ENCODE measurements at regions not wholly inside any gene's neighbourhood (a gene's known extent, or its start where the extent isn't known, plus 50 kb on each side); places are given as distances from the start of the nearest gene placed in this dataset.

DNA sequence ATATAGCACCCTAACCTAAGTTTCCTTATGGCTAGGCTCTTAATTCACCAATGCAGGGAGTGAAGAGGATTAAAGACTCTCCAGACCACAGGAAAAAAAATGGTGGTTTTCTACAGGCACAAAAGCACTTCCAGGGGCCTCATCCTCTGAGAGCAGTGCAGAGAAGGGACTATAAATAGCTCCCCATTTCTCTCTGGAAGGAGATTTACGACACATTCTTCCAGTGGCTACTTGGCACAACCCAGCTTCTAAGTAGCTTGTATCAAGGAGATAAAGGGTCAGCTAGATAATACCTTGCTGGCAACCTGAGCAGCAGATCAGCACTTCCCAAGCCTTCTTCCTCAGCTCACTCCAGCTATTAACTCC, 73.5 kb downstream of the CRPPA start:
- H3K4me1 Mint-ChIP-seq (ENCODE audit: low read depth) = no peaks in the 10 kb centered on the region
- H3K4me3 Mint-ChIP-seq = no peak overlapping the region
- H3K27me3 Mint-ChIP-seq (ENCODE audit: insufficient read depth) = no peaks in the 10 kb centered on the region
- intact Hi-C loops (cut with micrococcal nuclease) = no loop called here
- H3K36me3 Mint-ChIP-seq (ENCODE audit: low read depth) = no peaks in the 10 kb centered on the region
- DNase-seq (ENCODE audit: low spot score) = no peak
- no peak overlapping the region for H3K27ac Mint-ChIP-seq
- peaks cover 15% of the 10 kb centered on the region for H3K9me3 Mint-ChIP-seq

DNA sequence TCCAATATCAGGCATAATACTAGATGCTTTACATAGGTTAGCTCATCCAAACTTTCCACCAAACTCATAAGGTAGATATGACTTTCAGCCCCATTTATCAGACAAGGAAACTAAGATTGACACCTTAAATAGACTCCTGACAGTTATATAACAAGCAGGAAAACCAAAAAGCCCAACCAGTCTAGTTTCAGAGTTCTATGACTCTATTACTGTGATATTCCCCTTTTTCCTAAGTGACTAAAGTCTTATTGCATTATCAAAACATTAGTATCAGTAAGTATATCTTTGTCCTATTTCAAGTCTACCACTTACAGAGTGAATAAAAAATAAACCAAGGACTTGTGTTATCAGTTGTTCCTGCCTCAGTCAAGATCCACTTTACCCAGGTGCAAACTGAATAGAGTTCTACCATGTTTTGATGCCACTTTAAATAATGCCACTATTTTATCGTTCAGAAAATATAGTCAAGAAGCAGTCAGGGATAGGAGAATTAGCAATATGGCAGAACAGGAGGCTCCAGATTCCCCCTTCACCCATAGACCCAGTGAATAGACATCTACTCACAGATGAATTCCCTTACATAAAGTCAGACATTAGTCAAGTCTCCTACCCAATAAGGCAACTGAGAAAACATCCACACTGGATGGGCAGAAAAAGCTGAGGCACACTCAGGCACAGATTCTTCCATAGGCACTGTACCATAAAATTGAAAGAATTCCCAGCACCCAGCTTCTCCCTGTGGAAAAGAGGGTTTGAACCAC, 74.1 kb downstream of the CRPPA start:
- H3K4me1 Mint-ChIP-seq (ENCODE audit: low read depth) = no peaks in the 10 kb centered on the region
- H3K9me3 Mint-ChIP-seq = peaks cover 15% of the 10 kb centered on the region
- DNase-seq (ENCODE audit: low spot score) = no peak
- no peak overlapping the region for H3K4me3 Mint-ChIP-seq
- H3K27me3 Mint-ChIP-seq (ENCODE audit: insufficient read depth) = no peaks in the 10 kb centered on the region
- H3K27ac Mint-ChIP-seq = no peak overlapping the region
- intact Hi-C loops (cut with micrococcal nuclease) = no loop called here
- H3K36me3 Mint-ChIP-seq (ENCODE audit: low read depth) = no peaks in the 10 kb centered on the region

DNA sequence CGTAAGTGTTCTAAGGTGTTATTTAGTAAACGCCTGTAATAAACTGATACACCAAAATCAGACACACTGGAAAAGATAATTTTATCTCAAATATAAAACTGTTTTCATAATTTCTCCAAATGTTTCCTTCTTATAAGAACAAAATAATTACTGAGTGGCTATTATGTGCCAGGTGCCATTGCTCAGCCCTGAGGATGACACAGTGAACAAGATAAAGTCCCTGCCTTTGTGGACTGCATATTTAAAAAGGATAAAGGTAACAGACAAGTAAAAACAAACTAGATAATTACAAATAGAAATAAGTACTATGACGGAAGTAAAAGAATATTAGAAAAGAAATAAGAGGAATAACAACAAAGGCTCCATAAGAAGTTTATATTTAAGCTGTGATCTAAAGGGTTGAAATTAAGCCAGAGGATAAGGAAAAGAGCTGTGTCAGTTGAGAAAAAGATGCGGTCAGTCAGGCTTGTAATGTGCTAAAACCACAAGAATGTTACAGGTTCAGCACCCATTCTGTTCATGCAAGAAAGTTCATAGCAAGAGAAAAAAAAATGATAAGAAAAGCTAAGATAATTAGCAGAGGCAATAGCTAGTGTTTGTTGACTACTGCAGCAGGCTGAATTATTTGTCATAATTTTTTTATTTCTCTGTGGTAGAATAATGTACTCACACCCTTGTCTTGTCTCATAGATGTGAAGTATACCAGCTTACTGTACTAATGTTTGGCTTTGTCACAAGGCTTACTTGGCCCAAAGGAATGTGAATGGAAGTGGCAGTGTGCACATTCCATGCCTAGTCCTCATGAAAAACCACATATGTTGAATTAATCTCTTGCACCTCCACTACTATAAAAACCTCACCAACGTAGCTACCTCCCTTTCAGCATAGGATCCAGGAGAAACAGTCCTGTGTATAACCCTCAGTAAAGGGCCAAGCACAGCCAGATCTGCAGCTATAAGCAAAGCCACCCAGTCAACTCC, 75.1 kb downstream of the CRPPA start:
- Mint-ChIP-seq H3K27me3 (ENCODE audit: insufficient read depth) (no peaks in the 10 kb centered on the region), H3K9me3 (peaks cover 15% of the 10 kb centered on the region), H3K4me1 (ENCODE audit: low read depth) (no peaks in the 10 kb centered on the region), H3K27ac (no peak overlapping the region), H3K4me3 (no peak overlapping the region), H3K36me3 (ENCODE audit: low read depth) (no peaks in the 10 kb centered on the region)
- intact Hi-C loops (cut with micrococcal nuclease) = no loop called here
- no peak for DNase-seq (ENCODE audit: low spot score)

DNA sequence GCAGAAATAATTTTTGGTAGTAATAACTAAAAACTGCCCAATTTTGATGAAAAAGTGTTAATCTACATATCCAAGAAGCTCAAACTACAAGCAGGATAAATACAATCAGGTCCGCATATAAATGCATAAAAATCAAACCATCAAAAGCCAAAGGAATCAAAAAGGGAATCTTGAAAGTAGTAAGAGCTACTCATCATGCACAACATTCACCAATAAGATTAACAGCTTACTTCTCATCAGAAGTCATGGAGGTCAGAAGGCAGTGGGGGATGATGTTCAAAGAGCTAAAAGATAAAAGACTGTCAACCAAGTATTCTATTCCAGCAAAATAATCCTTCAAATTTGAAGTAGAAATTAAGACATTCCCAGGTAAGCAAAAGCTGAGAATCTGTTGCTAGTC, 76.4 kb downstream of the CRPPA start:
- Mint-ChIP-seq H3K4me1 (ENCODE audit: low read depth) (no peaks in the 10 kb centered on the region), H3K27me3 (ENCODE audit: insufficient read depth) (no peaks in the 10 kb centered on the region), H3K4me3 (no peak overlapping the region), H3K27ac (no peak overlapping the region), H3K9me3 (peaks cover 15% of the 10 kb centered on the region), H3K36me3 (ENCODE audit: low read depth) (no peaks in the 10 kb centered on the region)
- no peak for DNase-seq (ENCODE audit: low spot score)
- intact Hi-C loops (cut with micrococcal nuclease) = no loop called here

DNA sequence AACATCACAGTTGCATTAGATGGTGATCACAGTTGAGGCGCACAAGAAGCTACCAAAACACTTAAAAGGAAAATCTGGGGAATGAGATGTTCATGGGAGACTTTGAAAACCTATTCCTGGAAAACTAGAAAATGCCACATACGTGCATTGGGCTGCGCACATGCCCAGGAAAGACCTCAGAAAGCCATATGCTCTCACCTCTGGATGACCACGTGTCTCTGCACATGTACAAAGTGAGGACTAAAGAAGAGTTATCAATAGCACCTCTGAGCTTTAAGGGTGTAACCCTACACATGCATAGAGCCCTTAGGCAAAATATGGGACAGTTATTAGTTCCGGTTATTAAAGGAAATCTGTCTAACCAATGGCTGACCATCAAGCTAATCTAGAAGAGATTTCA, 77.7 kb downstream of the CRPPA start:
- Mint-ChIP-seq H3K27ac (no peak overlapping the region), H3K4me1 (ENCODE audit: low read depth) (no peaks in the 10 kb centered on the region), H3K9me3 (peaks cover 8% of the 10 kb centered on the region), H3K36me3 (ENCODE audit: low read depth) (no peaks in the 10 kb centered on the region), H3K27me3 (ENCODE audit: insufficient read depth) (no peaks in the 10 kb centered on the region), H3K4me3 (no peak overlapping the region)
- no peak for DNase-seq (ENCODE audit: low spot score)
- intact Hi-C loops (cut with micrococcal nuclease) = no loop called here

DNA sequence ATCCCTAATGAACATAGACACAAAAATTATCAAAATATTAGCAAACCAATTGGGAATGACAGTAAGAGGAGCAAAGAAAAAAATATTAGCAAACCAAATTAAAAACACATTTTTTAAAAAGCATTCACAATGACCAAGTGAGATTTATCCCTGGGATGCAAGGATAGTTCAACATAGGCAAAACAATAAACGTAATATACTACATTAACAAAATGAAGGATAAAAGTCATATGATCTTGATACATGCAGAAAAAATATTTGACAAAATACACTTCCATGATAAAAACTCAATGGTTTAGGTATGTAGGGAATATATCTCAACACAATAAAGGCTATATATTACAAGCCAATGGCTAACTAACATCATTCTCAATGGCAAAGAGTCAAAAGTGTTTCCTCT, 83.3 kb downstream of the CRPPA start:
- H3K27ac Mint-ChIP-seq = no peak overlapping the region
- H3K36me3 Mint-ChIP-seq (ENCODE audit: low read depth) = no peaks in the 10 kb centered on the region
- intact Hi-C loops (cut with micrococcal nuclease) = no loop called here
- no peaks in the 10 kb centered on the region for H3K4me1 Mint-ChIP-seq (ENCODE audit: low read depth)
- DNase-seq (ENCODE audit: low spot score) = no peak
- no peaks in the 10 kb centered on the region for H3K9me3 Mint-ChIP-seq
- no peak overlapping the region for H3K4me3 Mint-ChIP-seq
- H3K27me3 Mint-ChIP-seq (ENCODE audit: insufficient read depth) = no peaks in the 10 kb centered on the region

DNA sequence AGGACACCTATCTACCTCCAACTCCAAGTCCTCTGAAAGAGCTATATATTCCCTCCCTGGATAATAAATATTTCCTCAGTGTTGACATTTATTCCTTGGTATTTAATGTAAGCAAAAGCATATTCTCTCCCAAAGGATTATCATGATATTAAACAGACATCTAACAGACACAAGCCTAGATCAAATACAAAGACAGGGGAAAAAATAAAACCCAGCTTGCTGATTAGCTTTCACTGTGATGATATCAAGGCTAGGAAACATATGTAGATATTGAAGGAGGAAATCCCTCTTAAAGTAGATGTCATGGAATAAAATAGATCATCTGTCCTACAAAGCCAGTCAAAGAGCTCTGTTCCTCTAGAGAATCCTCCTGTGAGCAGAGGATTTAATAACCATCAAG, 95.2 kb downstream of the CRPPA start:
- Mint-ChIP-seq H3K4me3 (no peak overlapping the region), H3K4me1 (ENCODE audit: low read depth) (no peaks in the 10 kb centered on the region), H3K27me3 (ENCODE audit: insufficient read depth) (no peaks in the 10 kb centered on the region), H3K27ac (no peak overlapping the region), H3K9me3 (no peaks in the 10 kb centered on the region), H3K36me3 (ENCODE audit: low read depth) (no peaks in the 10 kb centered on the region)
- no peak for DNase-seq (ENCODE audit: low spot score)
- intact Hi-C loops (cut with micrococcal nuclease) = no loop called here

DNA sequence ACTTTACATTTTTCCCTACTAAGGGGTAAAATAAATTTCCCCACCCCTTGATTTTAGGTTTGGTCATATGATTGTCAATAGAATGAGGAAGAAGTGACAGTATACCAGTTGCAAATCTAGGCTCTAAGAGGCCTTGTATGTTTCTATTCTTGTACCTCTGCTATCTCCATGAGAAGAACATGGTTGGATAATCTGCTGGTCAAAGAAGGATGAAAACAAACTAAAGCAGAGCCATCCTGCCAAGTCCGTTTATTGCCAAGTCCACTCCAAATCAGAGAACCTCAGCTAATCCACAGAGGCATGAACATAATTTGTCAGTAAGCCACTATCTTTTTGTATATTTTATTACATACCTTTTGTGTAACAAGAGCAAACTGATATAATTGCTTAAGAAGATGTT, 98.0 kb downstream of the CRPPA start:
- Mint-ChIP-seq H3K4me1 (ENCODE audit: low read depth) (no peaks in the 10 kb centered on the region), H3K27me3 (ENCODE audit: insufficient read depth) (no peaks in the 10 kb centered on the region), H3K9me3 (no peaks in the 10 kb centered on the region), H3K36me3 (ENCODE audit: low read depth) (no peaks in the 10 kb centered on the region), H3K27ac (no peak overlapping the region), H3K4me3 (no peak overlapping the region)
- DNase-seq (ENCODE audit: low spot score) = no peak
- intact Hi-C loops (cut with micrococcal nuclease) = no loop called here

DNA sequence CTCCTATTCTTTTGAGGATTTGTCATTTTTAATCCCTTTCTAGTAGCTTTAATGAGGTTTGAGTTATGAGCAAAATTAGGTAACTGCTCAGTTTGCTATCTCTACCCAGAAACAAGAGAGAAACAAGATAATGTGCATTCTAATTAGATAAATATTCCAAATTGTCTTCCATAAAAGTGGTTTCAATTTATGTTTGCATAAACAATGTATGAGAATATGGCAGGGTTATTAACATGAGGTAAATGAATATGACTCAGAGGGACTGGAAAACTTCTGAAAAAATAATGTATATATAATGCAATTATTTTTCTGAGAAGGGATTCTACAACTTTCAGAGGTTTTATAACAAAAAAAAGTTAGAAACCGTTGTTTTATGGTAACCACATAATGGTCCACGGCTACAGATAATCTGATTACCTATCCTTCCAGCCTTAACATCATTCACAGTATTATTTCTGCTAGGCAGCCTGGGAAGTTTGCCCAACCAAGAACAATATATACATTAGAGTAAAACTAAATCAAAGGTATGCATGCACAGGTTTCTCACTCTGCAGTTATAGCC, 101.2 kb downstream of the CRPPA start:
- no peak for DNase-seq (ENCODE audit: low spot score)
- intact Hi-C loops (cut with micrococcal nuclease) = no loop called here
- no peak overlapping the region for H3K27ac Mint-ChIP-seq
- no peaks in the 10 kb centered on the region for H3K27me3 Mint-ChIP-seq (ENCODE audit: insufficient read depth)
- no peak overlapping the region for H3K4me3 Mint-ChIP-seq
- H3K4me1 Mint-ChIP-seq (ENCODE audit: low read depth) = no peaks in the 10 kb centered on the region
- H3K36me3 Mint-ChIP-seq (ENCODE audit: low read depth) = no peaks in the 10 kb centered on the region
- no peaks in the 10 kb centered on the region for H3K9me3 Mint-ChIP-seq

DNA sequence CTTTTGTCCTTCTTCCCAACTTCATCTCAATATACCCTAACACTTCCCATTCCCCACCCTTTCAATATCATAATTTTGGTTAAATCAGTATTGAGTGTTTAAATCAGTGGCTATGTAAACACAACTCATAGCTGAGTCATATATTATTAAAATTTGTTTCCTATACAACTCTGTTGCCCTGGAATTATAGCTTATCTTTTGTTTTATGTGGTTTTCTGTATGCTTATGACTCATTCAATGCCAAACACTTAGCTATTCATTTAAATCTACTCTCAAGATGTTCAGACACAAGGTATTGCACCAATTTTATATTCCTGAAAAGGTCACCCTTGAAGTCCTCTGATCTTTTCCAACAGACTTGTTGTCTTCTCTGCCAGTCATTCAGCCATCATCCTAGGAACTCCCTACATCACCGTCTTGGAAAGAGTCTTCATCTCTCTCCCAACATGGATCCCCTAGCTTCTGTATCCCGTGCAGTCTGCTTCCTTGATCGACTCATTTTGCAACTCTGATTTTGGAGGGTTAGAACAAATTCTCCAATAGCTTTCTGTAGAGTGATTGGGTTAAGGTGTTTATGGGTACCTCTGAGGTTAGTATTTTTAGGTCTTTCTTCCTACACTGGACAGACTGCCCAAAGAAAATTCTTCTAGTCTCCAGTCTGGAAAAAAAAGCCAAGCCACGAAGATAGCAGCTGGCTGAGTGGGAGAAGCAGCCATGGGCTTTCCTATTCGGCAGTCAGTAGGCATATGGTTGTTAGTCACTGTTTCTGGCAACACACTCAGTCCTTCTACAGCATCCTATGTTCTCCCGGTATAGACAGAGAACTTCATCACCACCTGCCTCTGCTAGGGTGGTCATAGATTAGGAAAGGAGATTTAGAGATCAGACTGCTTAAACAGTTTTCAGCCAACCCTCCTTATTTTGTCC, 102.1 kb downstream of the CRPPA start:
- H3K4me1 Mint-ChIP-seq (ENCODE audit: low read depth) = no peaks in the 10 kb centered on the region
- H3K4me3 Mint-ChIP-seq = no peak overlapping the region
- no peaks in the 10 kb centered on the region for H3K27me3 Mint-ChIP-seq (ENCODE audit: insufficient read depth)
- no peaks in the 10 kb centered on the region for H3K36me3 Mint-ChIP-seq (ENCODE audit: low read depth)
- no peaks in the 10 kb centered on the region for H3K9me3 Mint-ChIP-seq
- no peak overlapping the region for H3K27ac Mint-ChIP-seq
- intact Hi-C loops (cut with micrococcal nuclease) = no loop called here
- DNase-seq (ENCODE audit: low spot score) = no peak

DNA sequence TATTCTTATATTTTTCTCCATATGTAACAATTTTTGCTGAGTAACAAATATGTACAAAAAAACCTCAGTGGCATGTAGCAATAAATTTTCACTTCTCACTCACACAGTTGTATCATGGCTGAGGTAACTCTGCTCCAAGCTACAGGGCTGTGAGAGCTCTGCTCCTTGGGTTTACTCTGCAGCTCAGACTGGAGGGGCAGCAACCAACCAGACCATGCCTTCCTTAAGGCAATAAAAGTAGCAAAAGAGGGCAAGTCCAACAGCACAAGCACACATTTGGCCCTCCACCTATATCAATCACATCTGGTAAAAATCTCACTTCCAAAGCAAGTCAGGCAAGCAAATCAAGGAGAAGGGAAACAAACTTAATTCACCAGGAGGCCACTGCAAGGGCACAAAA, 102.9 kb downstream of the CRPPA start:
- Mint-ChIP-seq H3K27me3 (ENCODE audit: insufficient read depth) (no peaks in the 10 kb centered on the region), H3K36me3 (ENCODE audit: low read depth) (no peaks in the 10 kb centered on the region), H3K27ac (no peak overlapping the region), H3K4me1 (ENCODE audit: low read depth) (no peaks in the 10 kb centered on the region), H3K9me3 (no peaks in the 10 kb centered on the region), H3K4me3 (no peak overlapping the region)
- intact Hi-C loops (cut with micrococcal nuclease) = no loop called here
- no peak for DNase-seq (ENCODE audit: low spot score)

DNA sequence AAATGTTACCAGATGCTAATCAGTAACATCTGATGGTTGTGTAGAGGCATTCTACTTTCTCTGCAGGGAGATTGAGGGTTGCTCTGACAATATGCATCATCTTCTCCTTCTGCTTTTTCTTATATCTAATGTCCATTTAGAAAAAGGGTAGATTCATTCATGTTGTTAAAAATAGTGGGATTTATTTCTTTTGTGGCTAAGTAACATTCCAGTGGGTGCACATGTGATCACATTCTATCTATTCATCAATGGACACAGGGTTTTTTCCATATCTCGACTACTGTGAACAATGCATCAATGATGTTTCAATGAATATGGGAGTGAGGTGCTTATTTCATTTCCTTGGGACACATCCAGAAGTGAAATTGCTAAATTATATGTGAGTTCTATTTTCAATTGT, 103.9 kb downstream of the CRPPA start:
- Mint-ChIP-seq H3K4me3 (no peak overlapping the region), H3K27ac (no peak overlapping the region), H3K36me3 (ENCODE audit: low read depth) (no peaks in the 10 kb centered on the region), H3K4me1 (ENCODE audit: low read depth) (no peaks in the 10 kb centered on the region), H3K27me3 (ENCODE audit: insufficient read depth) (no peaks in the 10 kb centered on the region), H3K9me3 (no peaks in the 10 kb centered on the region)
- no peak for DNase-seq (ENCODE audit: low spot score)
- intact Hi-C loops (cut with micrococcal nuclease) = no loop called here
